ENCODE measurements at regions not wholly inside any gene's neighbourhood (a gene's known extent, or its start where the extent isn't known, plus 50 kb on each side); places are given as distances from the start of the nearest gene placed in this dataset.

DNA sequence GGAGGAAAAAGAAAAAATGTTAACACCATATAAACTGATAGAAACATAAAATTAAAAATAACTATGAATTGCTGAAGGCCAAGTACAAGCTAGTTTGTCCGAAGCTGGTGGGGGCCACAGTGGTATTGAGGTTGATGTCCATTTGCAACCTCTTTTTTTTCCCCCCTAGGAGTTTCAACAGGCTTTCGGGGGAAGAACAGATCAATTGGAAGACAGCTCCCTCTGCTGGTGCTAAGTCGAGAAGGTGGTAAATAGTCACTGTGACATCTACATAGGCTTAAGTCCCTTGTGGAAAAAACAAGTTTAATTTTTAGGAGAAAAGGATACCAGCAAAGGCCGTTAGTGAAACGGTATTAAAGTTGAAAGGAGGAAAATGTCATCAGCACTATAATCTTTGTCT is 115.7 kb upstream of the ZXDA start:
- TF ChIP-seq, protein P1, sequence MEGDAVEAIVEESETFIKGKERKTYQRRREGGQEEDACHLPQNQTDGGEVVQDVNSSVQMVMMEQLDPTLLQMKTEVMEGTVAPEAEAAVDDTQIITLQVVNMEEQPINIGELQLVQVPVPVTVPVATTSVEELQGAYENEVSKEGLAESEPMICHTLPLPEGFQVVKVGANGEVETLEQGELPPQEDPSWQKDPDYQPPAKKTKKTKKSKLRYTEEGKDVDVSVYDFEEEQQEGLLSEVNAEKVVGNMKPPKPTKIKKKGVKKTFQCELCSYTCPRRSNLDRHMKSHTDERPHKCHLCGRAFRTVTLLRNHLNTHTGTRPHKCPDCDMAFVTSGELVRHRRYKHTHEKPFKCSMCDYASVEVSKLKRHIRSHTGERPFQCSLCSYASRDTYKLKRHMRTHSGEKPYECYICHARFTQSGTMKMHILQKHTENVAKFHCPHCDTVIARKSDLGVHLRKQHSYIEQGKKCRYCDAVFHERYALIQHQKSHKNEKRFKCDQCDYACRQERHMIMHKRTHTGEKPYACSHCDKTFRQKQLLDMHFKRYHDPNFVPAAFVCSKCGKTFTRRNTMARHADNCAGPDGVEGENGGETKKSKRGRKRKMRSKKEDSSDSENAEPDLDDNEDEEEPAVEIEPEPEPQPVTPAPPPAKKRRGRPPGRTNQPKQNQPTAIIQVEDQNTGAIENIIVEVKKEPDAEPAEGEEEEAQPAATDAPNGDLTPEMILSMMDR (IDR thresholded peaks at IDR 0.05): peak in 2 of 6 experiments; percentile 31 to 37
- TF ChIP-seq POLR2A (IDR thresholded peaks at IDR 0.05): no peak

Measured in thyroid gland (tissue), 4 donors.